ENCODE measurements at regions not wholly inside any gene's neighbourhood (a gene's known extent, or its start where the extent isn't known, plus 50 kb on each side); places are given as distances from the start of the nearest gene placed in this dataset.
A peak's percentile ranks its signal among the peaks of the same experiment; 100 is the strongest.

DNA sequence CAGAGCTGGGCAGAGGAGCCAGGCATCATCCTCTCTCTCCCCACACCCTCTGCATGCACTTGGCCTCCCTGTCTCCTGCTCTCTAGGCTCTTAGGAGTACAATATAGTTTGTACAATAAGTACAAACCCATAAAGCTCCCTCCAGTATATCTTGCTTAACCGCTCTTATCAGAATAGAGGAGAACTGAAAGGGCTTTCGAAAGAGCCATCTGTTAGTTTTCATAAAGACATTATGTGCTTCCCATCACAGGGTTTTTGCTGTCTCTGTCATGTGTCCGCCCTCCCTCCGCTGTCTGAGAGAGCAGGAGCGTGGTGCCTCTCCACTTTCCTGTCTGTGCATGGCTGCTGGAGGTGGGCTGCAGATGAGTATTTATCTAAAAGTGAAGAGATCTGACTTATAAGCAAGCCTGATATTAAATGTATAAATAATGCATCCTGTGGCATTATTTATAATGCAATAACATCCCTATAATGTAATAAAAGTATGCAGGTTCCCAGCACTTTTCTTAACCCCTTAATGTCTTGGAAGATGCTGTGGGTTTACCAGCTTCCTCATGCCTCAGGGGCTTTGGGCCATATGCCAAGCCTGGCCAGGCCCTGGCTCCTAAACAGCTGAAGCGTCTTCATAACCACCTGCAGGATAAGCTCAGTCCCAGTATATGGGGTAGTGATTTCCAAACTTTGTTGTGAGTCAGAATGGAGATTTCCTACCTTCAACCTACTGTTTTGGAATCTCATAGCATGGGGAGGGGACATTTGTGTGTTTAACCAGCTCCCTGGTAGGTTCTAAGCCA, 297.1 kb downstream of the DHX35 start:
- no peak for DNase-seq (ENCODE audit: extremely low read depth in 1 of 11, low read depth in 9 of 11, low spot score in 4 of 11)

DNA sequence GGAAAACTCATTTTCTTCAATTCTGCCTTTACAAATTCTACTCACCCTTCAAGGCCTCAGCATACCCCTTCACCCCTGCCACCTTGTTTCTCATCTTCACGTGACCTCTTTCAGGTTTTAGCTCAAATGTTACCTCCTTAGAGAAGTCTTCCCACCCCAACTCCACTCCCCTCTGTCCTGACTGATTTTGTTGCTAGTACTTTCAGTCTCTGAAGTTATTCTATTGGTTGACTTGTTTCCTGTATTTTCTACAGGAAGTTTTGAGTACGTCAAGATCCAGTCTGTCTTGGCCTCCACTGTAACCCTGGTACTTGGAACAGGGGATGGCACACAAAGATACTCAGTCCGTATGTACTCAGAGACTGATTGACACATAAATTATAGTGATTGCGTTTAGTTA, 296.1 kb downstream of the DHX35 start:
- DNase-seq (ENCODE audit: extremely low read depth in 1 of 11, low read depth in 9 of 11, low spot score in 4 of 11), result no peak

DNA sequence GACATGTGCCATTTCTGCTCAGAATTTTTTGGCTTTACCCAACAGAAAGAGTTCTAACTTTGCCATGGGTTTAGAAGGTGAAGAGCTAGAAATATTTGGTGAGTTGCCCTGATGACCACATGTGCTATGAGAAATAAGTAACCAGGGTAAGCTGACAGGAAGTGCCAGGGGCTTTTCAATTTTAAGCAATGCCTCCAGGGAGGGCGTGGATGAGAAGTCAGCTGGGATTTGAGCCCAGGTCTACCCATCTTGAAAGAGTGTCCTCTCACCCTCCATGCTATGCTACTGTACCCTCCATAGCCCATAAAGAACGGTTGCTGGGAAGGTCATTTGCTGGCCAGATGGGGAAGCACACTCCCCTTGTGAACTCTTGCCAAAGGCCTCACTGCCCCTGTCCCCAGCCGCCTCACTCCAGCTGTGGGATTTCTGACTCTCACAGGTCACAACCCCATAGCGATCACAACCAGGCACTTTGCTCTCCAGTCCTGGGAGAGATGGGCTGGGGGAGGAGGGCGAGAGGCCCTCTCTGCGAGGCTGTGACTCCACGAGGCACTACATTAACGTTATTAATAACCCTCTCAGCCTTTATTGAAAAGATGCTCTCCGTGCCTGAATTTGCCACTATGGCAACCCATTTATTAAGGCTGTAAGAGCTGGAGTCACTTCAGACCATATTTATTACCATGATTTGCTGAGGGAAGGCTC, 291.1 kb downstream of the DHX35 start:
- DNase-seq (ENCODE audit: extremely low read depth in 1 of 11, low read depth in 9 of 11, low spot score in 4 of 11), result no peak

- no peak for DNase-seq (ENCODE audit: extremely low read depth in 1 of 11, low read depth in 9 of 11, low spot score in 4 of 11)
Measured at GRCh38 chr20:39252035-39252434, 289.9 kb downstream of the DHX35 start.

DNA sequence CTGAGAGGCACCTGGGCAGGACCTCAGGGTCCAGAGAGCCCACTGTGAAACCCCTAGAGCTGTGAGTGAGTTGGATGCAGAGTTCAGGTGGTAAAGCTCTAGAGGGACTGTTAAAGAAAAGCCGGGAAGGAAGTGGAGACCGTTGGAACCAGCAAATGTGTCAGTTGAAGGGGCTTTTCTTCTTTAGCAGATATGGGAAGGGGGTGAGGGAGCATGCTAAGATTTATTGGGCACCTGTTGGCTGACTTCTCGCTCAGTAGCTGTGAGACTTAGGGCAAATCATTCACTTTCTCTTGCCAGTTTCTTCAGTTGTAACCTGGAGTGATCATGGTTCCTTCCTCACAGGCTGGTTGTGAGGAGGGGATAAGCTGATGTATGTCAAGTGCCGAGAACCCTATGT, 287.7 kb downstream of the DHX35 start:
- DNase-seq (ENCODE audit: extremely low read depth in 1 of 11, low read depth in 9 of 11, low spot score in 4 of 11), result no peak

DNA sequence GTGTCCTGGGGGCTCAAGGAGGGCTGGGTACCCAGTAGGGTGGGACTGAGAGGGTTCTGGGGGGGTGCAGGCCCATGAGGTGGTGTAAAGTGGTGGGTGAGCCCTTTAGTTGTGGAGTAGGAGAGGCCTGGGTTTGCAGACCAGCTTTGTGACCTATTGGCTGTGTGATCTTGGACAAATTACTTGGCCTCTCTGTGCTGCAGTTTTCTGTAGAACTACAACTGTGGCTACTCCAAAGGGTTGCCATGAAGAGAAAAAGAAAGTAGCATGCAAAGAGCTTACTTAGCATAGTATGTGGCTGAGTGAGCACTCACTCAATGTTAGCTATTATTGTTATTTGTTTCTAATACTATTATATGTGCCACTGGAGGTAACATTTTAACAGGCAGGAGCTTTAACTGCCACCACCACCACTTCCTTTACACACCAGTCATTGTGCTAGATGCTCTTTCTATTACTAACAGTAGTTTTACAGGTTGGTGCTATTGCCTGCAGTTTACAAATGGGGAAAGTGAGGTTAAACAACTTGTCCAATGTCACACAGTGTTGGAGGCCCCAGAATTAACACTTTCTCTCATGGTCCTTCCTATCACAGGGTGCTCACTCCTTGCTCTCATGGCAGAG, 286.8 kb downstream of the DHX35 start:
- DNase-seq (ENCODE audit: extremely low read depth in 1 of 11, low read depth in 9 of 11, low spot score in 4 of 11), result no peak

- DNase-seq (ENCODE audit: extremely low read depth in 1 of 11, low read depth in 9 of 11, low spot score in 4 of 11), result no peak
Measured at GRCh38 chr20:39248171-39248861, 286.2 kb downstream of the DHX35 start.

- DNase-seq (ENCODE audit: extremely low read depth in 1 of 11, low read depth in 9 of 11, low spot score in 4 of 11), result no peak
Measured at GRCh38 chr20:39246436-39246835, 284.3 kb downstream of the DHX35 start.

- DNase-seq (ENCODE audit: extremely low read depth in 1 of 11, low read depth in 9 of 11, low spot score in 4 of 11), result no peak
Measured at GRCh38 chr20:39245685-39246311, 283.7 kb downstream of the DHX35 start.

DNA sequence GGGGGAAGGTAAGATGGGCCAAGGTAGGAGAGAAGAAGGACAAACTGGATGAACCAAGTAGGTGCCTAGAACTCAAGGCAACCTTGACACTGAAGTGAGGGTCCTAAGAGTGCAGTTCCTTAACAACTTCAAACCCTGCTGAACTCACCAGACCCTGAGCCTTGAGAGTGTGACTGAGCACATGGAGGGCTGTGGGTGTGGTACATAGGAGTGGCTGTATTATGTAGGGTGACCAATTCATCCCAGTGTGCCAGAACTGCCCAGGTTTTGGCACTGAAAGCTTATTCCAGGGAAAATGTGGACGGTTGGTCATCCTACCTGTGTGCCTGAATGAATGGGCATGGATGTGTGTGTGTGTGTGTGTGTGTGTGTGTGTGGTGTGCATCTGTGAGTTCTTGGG, 281.8 kb downstream of the DHX35 start:
- DNase-seq (ENCODE audit: extremely low read depth in 1 of 11, low read depth in 9 of 11, low spot score in 4 of 11), result no peak

DNA sequence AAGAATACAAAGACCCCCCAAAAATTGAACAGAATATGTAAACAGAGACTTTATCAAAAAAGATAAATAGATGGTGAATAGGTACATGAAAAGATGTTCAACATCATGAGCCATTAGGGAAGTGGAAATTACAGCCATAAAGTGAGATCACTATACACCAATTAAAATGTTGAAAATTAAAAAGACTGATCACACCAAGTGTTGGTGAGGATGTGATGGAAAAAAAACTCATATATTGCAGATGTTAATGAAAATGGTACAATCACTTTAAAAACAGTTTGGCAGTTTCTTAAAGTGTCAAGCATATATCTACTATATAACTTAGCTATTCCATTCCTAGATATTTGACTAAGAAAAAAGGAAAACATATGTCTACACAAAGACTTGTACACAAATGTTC, 280.5 kb downstream of the DHX35 start:
- DNase-seq (ENCODE audit: extremely low read depth in 1 of 11, low read depth in 9 of 11, low spot score in 4 of 11), result no peak

GRCh38 chr20:39234520-39235095, 272.5 kb downstream of the DHX35 start:
- DNase-seq (ENCODE audit: extremely low read depth in 1 of 11, low read depth in 9 of 11, low spot score in 4 of 11), result peak in 3 of 11 donors; percentile 31 to 47 (median 46)

- no peak for DNase-seq (ENCODE audit: extremely low read depth in 1 of 11, low read depth in 9 of 11, low spot score in 4 of 11)
Measured at GRCh38 chr20:39233755-39234154, 271.6 kb downstream of the DHX35 start.

DNA sequence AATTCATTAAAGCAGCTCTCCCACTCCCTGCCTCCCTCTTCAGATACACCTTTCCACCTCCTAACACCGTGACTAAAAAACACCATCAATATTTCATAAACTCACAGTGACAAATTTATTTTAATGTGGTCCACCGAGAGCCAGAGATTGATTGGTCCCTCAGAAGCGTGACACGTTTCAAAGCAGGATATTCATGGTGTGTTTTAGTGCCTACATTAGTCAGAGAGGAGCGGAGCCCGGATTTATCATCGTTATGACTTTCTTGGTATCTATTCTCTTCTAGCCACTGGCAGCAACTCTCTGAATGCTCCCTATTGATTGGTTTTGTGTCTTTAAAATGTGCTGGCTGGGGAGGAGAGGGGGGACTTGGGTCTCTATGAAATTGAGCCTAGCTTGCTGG, 265.3 kb downstream of the DHX35 start:
- no peak for DNase-seq (ENCODE audit: extremely low read depth in 1 of 11, low read depth in 9 of 11, low spot score in 4 of 11)

DNA sequence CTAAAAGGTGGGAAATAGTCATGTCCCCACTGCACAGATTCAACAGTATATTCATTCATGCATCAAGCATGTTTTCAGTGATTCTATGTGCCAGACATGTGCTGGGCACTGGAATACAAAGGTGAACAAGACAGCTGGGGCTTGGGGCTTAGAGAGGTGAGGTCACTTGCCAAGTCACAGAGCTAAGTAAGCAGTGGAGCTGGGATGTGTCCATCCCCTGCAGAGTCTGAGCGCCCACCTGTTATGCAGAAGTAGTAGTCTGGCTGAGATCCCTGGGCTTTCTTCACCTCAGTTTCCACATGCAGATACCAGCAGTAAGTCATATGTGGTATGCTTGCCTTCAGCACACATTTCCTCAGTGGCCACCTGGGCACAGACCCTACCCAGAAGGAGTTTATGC, 263.8 kb downstream of the DHX35 start:
- DNase-seq (ENCODE audit: extremely low read depth in 1 of 11, low read depth in 9 of 11, low spot score in 4 of 11), result no peak

- DNase-seq (ENCODE audit: extremely low read depth in 1 of 11, low read depth in 9 of 11, low spot score in 4 of 11), result no peak
Measured at GRCh38 chr20:39225536-39225935, 263.4 kb downstream of the DHX35 start.

DNA sequence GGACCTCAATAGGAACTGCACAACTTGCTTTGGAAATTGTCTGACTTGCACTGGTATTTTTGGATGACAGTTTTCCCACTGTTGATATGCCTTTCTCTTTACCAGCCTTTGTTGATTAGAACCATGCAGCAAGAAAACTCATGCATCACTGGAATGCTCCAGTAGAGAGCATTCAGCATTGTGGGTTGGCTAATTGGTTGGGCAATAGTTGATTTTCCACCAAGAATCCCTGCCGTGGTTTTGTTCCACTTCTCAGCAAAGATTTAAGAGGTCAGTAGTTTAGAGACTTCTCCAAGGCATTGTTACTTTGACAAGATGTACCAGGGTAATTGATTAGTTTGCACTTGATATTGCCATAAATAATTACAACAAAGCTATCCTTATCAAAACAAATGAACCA, 260.0 kb downstream of the DHX35 start:
- no peak for DNase-seq (ENCODE audit: extremely low read depth in 1 of 11, low read depth in 9 of 11, low spot score in 4 of 11)

GRCh38 chr20:39216195-39216594, 254.1 kb downstream of the DHX35 start:
- DNase-seq (ENCODE audit: extremely low read depth in 1 of 11, low read depth in 9 of 11, low spot score in 4 of 11), result no peak

- DNase-seq (ENCODE audit: extremely low read depth in 1 of 11, low read depth in 9 of 11, low spot score in 4 of 11), result no peak
Measured at GRCh38 chr20:39214828-39215227, 252.7 kb downstream of the DHX35 start.

All from renal cortex interstitium (tissue), 11 donors.